ENCODE measurements at regions not wholly inside any gene's neighbourhood (a gene's known extent, or its start where the extent isn't known, plus 50 kb on each side); places are given as distances from the start of the nearest gene placed in this dataset.

DNA sequence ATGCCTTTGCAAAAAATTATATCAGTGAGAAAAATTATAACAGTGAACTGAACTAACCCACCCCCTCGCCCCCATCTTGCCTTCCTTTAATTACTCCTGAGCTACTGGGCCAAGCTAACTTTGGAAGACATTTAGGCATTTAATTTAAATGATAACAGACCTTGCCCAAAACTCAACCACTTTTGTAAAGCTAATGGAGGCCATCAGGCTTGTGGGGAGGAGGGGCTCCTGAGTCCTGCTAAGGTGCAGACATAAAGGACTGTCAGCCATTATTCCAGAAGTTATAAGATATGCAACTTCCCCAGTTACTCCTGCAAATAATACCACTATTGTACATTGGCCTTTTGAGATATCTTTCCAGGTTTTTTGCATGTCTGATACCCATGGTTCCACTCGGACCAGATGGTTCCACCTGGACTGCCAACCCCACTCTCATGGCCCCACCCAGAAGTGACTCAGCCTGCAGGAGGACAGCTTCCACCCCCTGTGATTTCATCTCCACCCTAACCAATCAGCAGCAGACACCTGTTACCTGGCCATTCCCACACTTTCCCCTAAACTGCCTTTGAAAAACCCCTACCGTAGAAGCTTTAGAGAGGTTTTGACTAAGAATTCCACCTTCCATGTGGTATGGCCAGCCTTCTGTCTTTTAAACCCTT is 805.4 kb upstream of the CDH6 start:
- DNase-seq, result no peak
- TF ChIP-seq, protein P1, sequence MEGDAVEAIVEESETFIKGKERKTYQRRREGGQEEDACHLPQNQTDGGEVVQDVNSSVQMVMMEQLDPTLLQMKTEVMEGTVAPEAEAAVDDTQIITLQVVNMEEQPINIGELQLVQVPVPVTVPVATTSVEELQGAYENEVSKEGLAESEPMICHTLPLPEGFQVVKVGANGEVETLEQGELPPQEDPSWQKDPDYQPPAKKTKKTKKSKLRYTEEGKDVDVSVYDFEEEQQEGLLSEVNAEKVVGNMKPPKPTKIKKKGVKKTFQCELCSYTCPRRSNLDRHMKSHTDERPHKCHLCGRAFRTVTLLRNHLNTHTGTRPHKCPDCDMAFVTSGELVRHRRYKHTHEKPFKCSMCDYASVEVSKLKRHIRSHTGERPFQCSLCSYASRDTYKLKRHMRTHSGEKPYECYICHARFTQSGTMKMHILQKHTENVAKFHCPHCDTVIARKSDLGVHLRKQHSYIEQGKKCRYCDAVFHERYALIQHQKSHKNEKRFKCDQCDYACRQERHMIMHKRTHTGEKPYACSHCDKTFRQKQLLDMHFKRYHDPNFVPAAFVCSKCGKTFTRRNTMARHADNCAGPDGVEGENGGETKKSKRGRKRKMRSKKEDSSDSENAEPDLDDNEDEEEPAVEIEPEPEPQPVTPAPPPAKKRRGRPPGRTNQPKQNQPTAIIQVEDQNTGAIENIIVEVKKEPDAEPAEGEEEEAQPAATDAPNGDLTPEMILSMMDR (IDR thresholded peaks at IDR 0.05), result no peak
- no peak for TF ChIP-seq POLR2A (IDR thresholded peaks at IDR 0.05)
- Histone ChIP-seq H3K27me3 (no peaks in the 10 kb centered on the region), H3K36me3 (ENCODE audit: low read depth, missing control alignments) (no peaks in the 10 kb centered on the region), H3K4me1 (no peaks in the 10 kb centered on the region), H3K4me3 (no peak overlapping the region), H3K9me3 (no peaks in the 10 kb centered on the region), H3K27ac (no peak overlapping the region)
- intact Hi-C loops (cut with DNase I; ENCODE audit: low total_unique reads), result no loop called here
- 79 to 82% methylated on average over 3 of the region's 3 CpGs for WGBS, 2 donors

DNA sequence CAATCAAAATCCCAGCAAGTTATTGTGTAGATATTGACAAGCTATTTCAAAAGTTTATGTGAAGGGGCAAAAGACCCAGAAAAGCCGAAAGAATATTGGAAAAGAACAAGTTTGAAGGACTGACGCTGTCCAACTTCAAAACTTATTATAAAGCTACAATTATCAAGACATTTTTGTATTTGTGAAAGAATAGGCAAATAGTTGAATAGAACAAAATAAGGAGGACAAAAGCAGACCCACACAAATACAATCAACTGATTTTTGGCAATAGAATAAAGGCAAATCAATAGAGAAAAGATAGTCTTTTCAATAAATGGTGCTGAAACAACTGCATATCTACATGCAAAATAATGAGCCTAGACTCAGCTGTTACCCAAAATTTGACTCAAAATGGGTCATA is 807.7 kb upstream of the CDH6 start:
- no peaks in the 10 kb centered on the region for H3K36me3 ChIP-seq (ENCODE audit: low read depth, missing control alignments)
- TF ChIP-seq, protein P1 (IDR thresholded peaks at IDR 0.05), result no peak
- no peak for TF ChIP-seq POLR2A (IDR thresholded peaks at IDR 0.05)
- intact Hi-C loops (cut with DNase I; ENCODE audit: low total_unique reads), result no loop called here
- H3K27ac ChIP-seq, result no peak overlapping the region
- WGBS, 2 donors, result 97 to 99% methylated on average over 2 of the region's 2 CpGs
- no peaks in the 10 kb centered on the region for H3K27me3 ChIP-seq
- H3K4me3 ChIP-seq, result no peak overlapping the region
- DNase-seq, result no peak
- no peaks in the 10 kb centered on the region for H3K9me3 ChIP-seq
- no peaks in the 10 kb centered on the region for H3K4me1 ChIP-seq

DNA sequence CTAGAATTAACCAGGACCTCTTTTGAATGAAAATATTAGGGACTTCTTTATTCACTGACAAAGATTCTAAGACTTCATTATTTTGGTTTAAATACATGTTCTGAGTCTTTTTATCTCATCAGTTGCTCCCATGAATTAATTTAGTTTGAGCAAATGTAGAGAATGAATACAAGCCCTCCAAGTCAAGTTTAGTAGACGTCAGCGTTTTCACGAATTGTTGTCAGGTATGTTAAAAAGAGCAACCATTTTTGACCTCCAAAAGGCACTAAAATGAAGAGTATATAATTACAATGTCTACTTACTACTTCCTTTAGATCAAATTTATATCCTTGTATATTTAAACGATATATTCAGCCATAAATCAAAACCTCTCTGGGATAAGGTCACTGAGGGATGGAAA is 809.3 kb upstream of the CDH6 start:
- Histone ChIP-seq H3K4me1 (no peaks in the 10 kb centered on the region), H3K27ac (no peak overlapping the region), H3K4me3 (no peak overlapping the region), H3K9me3 (no peaks in the 10 kb centered on the region), H3K27me3 (no peaks in the 10 kb centered on the region), H3K36me3 (ENCODE audit: low read depth, missing control alignments) (no peaks in the 10 kb centered on the region)
- TF ChIP-seq, protein P1 (IDR thresholded peaks at IDR 0.05), result no peak
- TF ChIP-seq POLR2A (IDR thresholded peaks at IDR 0.05), result no peak
- DNase-seq, result no peak
- WGBS, 2 donors, result 90 to 91% methylated on average over 4 of the region's 4 CpGs
- intact Hi-C loops (cut with DNase I; ENCODE audit: low total_unique reads), result no loop called here

DNA sequence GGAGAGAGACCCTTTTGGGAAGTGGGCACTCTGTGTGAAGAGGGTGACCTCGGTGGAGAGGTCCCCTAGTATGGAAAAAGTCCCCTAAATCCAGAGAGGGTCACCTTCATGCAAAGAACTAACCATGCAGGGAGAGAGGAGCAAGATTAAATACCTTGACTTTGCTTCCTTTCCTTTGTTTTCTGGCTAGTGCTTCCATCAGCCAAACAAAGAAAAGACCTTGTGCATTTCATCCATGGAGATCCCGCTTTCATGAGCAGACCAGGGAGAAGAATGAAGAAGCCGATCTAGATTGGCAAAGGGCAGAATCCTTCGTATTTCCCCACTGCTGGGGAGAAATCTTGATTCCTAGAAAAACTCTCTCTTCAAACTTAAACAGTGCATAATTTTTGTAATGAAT is 813.3 kb upstream of the CDH6 start:
- no peaks in the 10 kb centered on the region for H3K4me1 ChIP-seq
- no peak for DNase-seq
- no peaks in the 10 kb centered on the region for H3K36me3 ChIP-seq (ENCODE audit: low read depth, missing control alignments)
- H3K4me3 ChIP-seq, result no peak overlapping the region
- no peak for TF ChIP-seq POLR2A (IDR thresholded peaks at IDR 0.05)
- TF ChIP-seq, protein P1 (IDR thresholded peaks at IDR 0.05), result no peak
- H3K27ac ChIP-seq, result no peak overlapping the region
- 83 to 86% methylated on average over 4 of the region's 4 CpGs for WGBS, 2 donors
- no peaks in the 10 kb centered on the region for H3K27me3 ChIP-seq
- no peaks in the 10 kb centered on the region for H3K9me3 ChIP-seq
- intact Hi-C loops (cut with DNase I; ENCODE audit: low total_unique reads), result no loop called here

- H3K4me1 ChIP-seq, result no peaks in the 10 kb centered on the region
- TF ChIP-seq, protein P1 (IDR thresholded peaks at IDR 0.05), result no peak
- H3K36me3 ChIP-seq (ENCODE audit: low read depth, missing control alignments), result no peaks in the 10 kb centered on the region
- peaks cover 4% of the 10 kb centered on the region for H3K27me3 ChIP-seq
- H3K9me3 ChIP-seq, result no peaks in the 10 kb centered on the region
- H3K27ac ChIP-seq, result no peak overlapping the region
- no peak for DNase-seq
- WGBS, 2 donors, result 88 to 89% methylated on average over 3 of the region's 3 CpGs
- intact Hi-C loops (cut with DNase I; ENCODE audit: low total_unique reads), result no loop called here
- H3K4me3 ChIP-seq, result no peak overlapping the region
Measured at GRCh38 chr5:30376848-30377247, 816.6 kb upstream of the CDH6 start.

Measured in testis (tissue), 2 donors.